T-helper 2 cell (primary cell): ENCODE measurements at regions not wholly inside any gene's neighbourhood (a gene's known extent, or its start where the extent isn't known, plus 50 kb on each side); places are given as distances from the start of the nearest gene placed in this dataset.
A peak's percentile ranks its signal among the peaks of the same experiment; 100 is the strongest.
"Not testable (repeated sequence)": the region's sequence is repeated elsewhere in the genome, so short reads cannot be mapped to it uniquely, and the experiment has no call there.

Source experiments
- DNase-seq, 5 experiments: peaks; one replicate each; pipeline versions ENCODE4 v3.0.0 to v3.0.0-alpha.2; 2012 to 2022

DNA sequence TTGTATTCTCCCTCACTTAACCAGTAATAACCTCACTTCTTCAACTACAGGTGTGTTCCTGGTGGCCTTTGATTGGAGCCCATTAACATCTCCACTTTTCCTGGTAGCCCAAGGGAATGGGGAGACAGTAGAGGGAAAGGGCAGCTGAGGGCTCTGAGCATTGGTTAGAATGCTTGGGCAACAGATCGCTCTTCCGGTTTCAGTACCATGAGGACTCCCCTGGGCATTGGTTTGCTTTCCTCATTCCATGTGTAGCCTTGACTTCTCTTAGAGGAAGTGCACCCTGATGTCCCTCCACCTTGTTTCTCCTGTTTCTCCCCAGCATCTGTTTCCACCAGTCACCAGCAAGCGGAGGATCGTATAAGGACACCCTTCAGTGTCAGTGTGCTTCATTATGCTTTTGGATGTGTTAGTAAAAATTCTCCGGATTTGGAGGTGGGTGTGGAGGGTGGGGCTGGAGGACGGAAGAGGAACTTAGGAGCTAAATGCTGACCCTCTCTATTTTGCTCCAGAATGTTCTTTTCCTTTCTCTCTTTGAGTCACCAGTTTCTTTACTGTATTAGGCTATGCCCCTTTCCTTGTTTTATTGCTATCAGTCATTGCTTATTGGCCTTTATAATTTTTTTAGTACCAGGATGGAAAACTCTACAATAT, 50.6 kb upstream of the ZNG1B start:
- not testable (repeated sequence) for DNase-seq

DNA sequence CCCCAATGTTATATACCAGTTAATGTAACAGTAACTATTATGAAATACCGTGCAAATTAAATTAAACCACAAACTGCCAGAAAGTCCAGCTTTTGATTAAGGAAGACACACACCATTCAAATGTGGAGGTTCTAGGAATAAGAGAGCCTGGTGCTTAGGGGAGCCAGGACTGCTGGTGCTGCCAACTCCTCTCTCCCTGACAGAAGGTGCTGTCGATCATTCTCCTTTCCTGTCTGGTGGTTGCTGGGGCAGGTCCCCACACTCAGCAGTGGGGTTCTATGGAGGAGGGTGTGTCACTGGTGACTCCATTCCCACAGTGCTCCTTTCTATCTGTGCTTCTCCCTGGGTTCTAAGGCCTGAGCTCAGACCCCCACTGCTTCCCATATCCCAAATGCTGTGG, 57.9 kb upstream of the ZNG1B start:
- DNase-seq = not testable (repeated sequence)

GRCh38 chr2:113376913-113377445, 60.5 kb upstream of the ZNG1B start:
- DNase-seq = no peak

DNA sequence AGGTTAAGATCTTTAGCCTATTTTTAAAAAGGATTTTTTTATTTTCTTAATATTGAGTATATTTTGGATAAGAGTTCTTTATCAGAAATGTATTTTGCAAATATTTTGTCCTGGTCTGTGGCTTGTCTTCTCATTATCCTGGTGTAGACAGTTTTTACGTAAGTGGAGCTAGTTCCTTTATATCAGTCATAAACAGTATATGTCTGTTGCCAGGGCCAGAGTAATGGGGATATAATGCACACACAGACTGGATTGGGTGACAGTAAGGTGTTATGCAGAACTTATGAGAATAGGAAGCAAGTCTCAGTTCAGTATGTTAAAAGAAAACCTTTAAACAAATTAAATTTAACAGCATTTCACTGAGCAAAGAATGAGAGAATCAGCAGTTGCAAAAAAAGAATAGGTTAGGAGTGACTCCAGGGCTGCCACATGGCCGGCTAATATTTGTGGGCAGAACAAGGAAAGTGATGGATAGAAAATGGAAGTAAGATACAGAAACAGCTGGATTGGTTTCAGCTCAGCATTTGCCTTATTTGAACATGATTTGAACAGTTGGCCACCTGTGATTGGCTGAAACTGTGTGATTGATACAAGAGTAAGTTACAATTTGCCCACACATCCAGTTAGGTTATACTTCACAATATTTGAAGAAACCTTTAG, 61.1 kb upstream of the ZNG1B start:
- no peak for DNase-seq

- DNase-seq = not testable (repeated sequence)
Observed at GRCh38 chr2:113374857-113375256, 62.6 kb upstream of the ZNG1B start.

GRCh38 chr2:113372258-113372834, 65.1 kb upstream of the ZNG1B start:
- DNase-seq = not testable (repeated sequence)

DNA sequence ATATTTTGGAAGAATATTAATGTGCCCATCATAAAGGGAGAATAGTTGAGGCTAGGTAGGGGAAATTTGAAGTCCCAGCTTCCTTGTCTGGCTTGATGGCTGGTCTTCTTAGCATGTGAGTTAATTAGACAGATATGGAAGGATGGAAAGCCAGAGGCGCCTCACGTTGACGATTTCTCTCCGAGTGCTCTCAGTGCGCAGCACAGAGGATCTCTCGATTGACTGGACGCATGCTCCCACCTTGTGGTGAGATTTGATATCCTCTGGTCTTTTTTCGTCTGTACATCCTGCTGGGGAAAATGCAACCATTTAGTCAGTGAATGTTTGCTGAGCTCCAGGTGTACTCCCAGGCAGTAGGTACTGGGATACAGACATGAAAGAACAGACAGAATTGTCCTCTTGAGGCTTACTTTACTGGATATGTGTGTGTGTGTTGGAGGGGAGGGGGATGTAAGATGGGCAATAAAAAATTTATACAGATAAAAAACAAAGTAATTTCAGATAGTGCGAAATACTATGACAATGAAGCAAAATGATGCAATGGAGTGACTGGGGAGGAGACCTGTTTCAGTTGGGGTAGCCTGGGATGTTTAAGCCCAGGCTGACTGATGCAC, 66.9 kb upstream of the ZNG1B start:
- peak in 4 of 5 experiments; percentile 33 to 67 (median 45) for DNase-seq

GRCh38 chr2:113370030-113370429, 67.5 kb upstream of the ZNG1B start:
- no peak for DNase-seq

GRCh38 chr2:113368581-113368980, 68.9 kb upstream of the ZNG1B start:
- not testable (repeated sequence) for DNase-seq

- DNase-seq = not testable (repeated sequence)
Observed at GRCh38 chr2:113366821-113367220, 70.7 kb upstream of the ZNG1B start.

GRCh38 chr2:113365791-113366190, 71.7 kb upstream of the ZNG1B start:
- not testable (repeated sequence) for DNase-seq

- not testable (repeated sequence) for DNase-seq
Observed at GRCh38 chr2:113365290-113365689, 72.2 kb upstream of the ZNG1B start.

DNA sequence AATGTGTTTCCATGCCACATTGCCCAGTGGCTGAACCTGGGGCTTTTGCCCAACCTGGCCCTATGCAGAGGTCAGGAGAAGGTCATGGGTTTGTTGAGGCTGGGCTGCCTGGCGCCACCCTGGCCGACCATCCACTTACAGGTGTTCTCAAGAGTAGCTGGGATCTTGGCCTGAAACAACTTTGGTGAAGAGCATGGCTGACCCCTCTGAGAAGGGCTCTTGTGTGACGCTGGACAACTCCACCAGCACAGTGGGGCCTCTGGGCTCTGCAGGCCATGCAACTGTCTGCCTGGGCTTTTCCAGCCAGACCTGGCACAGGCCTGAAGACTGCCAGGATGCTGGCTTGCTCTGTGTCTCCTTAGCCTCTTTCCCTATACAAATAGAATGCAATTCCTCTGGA, 76.4 kb upstream of the ZNG1B start:
- DNase-seq = no peak

DNA sequence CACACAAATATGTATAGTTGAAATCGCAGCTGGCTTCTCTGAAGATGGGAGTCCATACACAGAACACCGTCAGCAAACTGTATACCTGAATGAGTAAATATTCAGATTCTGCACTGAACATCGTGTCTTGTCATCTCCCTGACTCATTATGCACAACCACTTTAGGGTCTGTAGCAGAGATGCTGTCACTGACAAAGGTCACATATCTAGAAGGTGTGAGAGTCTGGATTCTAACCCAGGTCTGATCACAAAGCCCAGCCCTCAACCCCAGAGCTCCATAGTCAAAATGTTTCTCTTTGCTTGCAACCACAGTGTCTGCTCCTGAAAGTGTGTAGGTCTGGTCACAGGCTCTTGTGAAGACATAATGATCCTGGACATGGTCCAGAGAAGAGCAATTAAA, 78.3 kb upstream of the PAX8 start:
- DNase-seq = no peak

DNA sequence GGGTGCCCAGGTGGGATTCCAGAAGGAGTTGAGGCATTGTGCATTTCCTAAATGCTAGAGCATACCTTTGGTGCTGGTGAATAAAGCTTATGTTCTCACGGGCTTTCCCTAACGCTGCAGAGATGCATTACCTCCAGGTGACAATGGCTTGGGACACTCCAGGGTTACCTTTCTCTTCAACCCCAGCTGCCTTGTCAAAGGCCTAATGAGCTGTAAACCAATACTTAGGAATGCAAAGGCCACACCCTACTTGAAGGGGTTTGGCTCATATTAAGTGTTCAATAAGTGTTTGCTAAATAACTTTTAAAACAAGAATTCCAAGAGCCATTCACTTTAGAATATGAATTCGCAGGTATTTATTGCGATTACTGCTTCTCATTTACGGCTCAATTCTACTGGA, 77.6 kb upstream of the PAX8 start:
- not testable (repeated sequence) for DNase-seq

DNA sequence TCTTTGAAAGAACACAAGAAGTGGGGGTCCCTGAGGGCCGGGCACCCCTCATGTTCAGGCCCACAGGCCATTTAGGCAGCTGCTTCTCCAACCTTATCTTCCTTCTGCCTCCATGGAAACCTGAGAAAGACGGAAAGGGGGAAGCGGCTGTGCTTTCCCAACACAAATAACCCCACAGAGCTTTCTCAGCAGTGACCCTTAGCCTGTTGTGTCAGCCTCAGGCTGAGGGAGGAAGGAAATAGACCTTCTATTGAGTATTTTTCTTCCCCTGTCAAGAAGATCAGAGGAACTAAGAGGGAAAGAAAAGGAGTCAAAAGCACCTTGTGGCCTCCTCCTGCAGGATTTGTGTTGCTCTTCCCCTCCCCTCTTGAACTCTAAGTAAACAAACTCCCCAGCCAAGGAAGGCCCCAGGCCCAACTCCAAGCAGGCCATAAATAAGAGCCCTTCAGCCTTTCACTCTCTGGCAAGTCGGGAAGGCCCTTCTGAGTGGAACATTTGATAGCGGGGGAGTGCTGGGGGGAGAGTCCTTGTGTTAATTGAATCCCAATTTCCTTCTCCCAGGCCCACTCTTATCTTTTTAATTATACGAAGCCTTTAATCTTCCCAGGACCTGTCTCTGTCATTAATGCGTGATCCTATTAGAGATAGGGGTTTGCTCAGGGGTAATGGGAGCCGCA, 76.8 kb upstream of the PAX8 start:
- not testable (repeated sequence) for DNase-seq

- DNase-seq = no peak
Observed at GRCh38 chr2:113351375-113352355, 72.9 kb upstream of the PAX8 start.

DNA sequence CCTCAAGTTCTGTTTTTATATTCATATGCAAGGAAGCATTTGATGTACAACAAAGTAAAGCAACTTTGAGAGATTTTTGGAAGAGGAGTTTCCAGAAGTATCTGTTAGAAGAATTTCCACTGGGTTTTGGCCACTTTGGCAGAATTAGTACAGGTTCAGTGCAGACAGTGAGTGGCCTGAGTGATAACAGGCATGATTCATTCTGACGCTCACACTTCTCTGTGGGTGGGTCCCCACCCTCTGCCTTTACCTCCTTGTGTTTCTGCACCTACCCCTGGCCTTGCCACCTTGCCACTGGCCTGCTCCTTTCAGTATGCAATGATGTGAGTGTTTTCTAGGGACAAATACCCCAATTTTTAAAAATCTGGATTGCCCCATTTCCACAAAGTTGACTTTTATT, 65.1 kb upstream of the PAX8 start:
- DNase-seq = not testable (repeated sequence)

DNA sequence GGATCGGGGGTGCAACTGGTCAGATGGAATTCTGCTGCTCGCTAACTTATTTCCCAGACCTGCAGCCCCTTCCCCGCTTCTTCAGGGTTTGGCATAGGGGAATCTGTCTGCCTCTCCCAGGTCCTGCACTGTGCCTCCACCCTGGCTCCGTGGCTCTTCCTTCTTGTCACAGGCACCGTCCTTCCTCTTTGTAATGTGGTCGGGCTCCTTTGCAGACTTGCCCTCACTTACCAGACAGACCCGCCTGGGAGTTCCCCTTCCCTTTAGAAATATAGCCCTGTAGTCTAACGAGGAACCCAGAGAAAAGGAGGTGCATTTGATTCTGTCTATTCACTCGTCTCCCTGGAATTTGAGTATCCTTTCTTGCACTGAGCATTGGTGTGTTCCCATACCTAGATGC, 63.9 kb upstream of the PAX8 start:
- no peak for DNase-seq

DNA sequence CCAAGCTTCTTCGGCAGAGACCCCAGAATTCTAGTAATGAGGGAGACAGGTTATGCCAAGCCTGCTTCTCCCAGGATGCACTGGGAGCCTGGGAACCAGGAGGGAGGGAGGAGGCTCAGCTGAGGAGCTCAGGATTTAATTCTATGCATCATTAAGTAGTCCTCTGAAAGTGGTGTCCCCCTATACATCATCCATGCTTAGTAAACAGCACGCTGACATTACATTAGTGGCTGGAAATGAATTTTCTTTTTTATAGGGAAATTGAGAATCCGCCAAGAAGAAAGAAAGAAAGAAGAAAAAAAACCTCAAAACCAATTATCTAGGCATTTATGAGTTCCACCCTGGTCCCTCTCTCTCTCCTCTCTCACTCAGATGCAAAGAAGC, 63.1 kb upstream of the PAX8 start:
- DNase-seq = not testable (repeated sequence)

- DNase-seq = no peak
Observed at GRCh38 chr2:113341191-113341869, 62.6 kb upstream of the PAX8 start.
